ENCODE measurements at regions not wholly inside any gene's neighbourhood (a gene's known extent, or its start where the extent isn't known, plus 50 kb on each side); places are given as distances from the start of the nearest gene placed in this dataset.

DNA sequence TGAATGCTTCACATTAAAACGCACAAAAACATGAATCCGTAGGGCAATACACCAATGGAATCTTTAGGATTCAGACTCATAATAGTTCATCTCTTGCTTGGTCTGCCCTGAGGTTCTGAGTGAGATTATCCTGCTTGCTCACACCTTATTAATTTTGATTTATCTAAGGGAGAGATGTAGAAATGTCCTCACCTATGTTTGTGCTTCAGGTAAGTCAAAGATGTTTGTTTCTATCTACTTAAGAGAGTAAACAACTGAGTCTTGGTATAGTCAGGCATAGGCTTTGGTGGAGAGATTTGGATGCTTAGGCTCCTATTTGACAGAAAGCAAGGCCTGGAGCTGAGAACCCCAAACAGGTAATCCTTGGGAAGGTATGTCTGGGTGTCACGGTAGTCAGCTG is 231.0 kb upstream of the TNP1 start:
- no peak for DNase-seq (ENCODE audit: low spot score)

DNA sequence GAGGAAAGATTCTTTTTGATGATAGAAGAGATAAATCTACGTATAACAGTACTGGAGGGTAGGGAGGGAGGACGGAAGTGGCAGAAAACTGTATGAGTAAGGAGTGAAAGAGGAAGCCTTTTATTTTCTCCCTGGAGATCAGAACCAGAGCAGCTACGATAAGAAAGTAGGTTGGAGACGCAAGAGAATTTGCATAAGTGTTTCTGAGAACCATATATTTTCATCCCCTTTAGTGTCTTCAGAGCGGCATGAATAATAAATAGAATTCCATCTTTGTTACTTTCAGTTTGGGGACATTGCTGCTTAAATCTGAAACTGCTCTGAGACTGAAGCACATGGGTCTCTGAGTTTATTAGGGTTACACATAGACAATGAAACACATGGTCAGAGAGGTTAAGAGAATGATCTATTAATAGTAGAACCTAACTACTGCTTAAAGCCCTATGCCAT is 230.2 kb upstream of the TNP1 start:
- DNase-seq (ENCODE audit: low spot score), result no peak

- DNase-seq (ENCODE audit: low spot score), result no peak
Measured at GRCh38 chr2:217086718-217087117, 226.9 kb upstream of the TNP1 start.

GRCh38 chr2:217086038-217086522 is 226.2 kb upstream of the TNP1 start:
- no peak for DNase-seq (ENCODE audit: low spot score)

- no peak for DNase-seq (ENCODE audit: low spot score)
Measured at GRCh38 chr2:217085543-217085942, 225.7 kb upstream of the TNP1 start.

GRCh38 chr2:217081799-217082198 is 221.9 kb upstream of the TNP1 start:
- DNase-seq (ENCODE audit: low spot score), result no peak

- no peak for DNase-seq (ENCODE audit: low spot score)
Measured at GRCh38 chr2:217079165-217079564, 219.3 kb upstream of the TNP1 start.

DNA sequence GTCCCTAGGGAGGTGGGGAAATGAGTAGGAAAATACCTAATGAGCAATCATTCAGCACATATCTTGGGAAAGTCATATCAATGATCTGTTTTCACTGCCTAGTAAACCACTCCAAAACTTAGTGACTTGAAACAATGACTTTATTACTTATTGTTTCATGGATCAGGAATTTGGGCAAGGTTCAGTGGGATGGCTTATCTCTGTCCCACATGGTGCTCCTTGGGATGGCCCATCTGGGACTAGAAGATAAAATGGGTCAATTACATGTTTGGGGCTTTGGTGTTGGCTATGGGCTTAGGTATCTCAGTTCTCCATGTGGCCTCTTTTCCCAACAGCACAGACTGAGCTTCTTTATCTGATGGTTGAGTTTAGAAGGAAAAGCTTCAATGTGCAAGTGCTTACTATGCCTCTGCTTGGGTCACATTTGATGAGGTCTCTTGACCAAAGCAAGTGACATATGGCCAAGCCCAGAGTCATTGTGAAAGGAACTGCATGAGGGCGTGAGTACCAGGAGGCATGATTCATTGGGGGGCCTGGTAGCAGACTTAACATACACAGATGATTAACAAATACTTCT is 218.1 kb upstream of the TNP1 start:
- no peak for DNase-seq (ENCODE audit: low spot score)

GRCh38 chr2:217076657-217077232 is 216.9 kb upstream of the TNP1 start:
- DNase-seq (ENCODE audit: low spot score), result no peak

DNA sequence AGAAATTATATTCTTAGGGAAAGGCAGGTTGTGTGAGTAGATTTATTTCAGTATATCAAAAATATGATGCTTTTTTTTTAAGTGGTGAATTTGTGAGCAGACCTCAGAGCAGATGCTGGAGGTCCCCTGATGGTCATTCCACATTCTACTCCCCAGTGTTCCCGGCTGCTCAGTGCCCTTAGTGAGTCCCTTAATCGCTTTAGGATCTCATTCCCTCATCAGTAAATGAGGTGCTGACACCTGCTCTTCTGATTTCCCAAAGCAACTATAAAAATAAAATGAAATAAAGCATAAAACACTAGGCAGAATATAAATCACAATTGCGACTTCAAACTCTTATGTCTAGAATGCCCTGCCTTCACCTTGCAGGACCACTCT is 216.2 kb upstream of the TNP1 start:
- DNase-seq (ENCODE audit: low spot score), result no peak

- DNase-seq (ENCODE audit: low spot score), result no peak
Measured at GRCh38 chr2:217075268-217076057, 215.6 kb upstream of the TNP1 start.

- no peak for DNase-seq (ENCODE audit: low spot score)
Measured at GRCh38 chr2:217074576-217075255, 214.9 kb upstream of the TNP1 start.

DNA sequence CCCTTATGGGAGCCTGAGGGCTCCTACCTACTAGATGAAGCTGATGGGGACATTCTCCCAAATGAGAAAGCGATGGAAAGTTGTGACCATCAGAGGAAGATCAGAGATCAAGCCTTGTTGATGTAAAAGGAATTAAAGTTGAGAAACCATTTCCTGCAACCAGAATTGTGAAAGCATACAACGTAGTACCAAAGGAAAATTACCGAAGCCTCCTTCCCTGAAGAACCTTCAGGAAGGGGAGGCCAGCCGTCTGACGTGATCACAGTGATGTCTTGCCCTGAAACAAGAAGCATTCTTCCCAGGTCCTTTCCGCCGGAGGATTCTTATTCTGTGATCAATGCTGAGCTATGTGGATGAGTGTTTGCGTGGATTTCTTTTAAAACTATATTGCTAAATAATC is 211.6 kb upstream of the TNP1 start:
- DNase-seq (ENCODE audit: low spot score), result no peak

GRCh38 chr2:217070611-217071010 is 210.7 kb upstream of the TNP1 start:
- no peak for DNase-seq (ENCODE audit: low spot score)

DNA sequence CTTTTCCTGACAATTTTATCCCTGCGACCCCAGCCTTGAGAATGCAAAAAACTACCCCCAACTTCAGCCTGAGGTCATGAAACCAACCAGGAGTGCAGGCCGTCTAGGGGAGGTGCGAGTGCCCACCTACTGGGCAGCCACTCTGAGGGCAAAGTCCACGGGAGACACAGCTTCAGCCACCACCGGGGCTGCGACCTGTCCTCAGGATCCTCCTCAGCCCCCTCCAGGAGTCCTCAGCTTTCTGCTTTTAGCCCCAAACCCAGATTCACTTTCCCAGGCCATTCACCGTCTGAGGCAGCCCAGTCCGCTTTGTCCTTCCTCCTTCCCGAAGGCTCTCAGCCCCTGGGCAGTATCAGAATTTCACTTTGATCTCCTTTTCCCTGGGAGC is 210.2 kb upstream of the TNP1 start:
- no peak for DNase-seq (ENCODE audit: low spot score)

- no peak for DNase-seq (ENCODE audit: low spot score)
Measured at GRCh38 chr2:217069263-217070042, 209.6 kb upstream of the TNP1 start.

DNA sequence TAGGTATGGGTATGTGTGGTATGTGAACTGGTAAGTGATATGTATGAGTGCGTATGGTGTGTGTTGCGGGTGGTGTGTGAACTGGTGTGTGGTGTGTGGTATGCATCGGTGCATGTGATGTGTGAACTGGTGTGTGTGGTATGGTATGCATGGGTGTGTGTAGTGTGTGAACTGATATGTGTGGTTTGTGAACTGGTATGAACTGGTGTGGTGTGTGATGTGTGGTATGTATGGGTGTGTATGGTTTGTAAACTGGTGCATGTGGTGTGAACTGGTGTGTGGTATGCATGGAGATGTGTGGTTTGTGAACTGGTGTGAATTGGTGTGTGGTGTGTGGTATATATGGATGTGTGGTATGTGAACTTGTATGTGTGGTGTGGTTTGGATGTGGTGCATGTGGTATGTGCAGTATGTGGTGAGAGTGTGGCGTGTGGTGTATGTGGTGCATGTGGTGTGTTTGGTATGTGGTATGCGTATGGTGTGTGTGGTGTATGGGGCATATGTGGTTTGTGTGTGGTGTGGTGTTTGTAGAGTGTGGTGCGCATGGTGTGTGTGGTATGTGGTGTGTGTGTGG is 208.9 kb upstream of the TNP1 start:
- DNase-seq (ENCODE audit: low spot score), result no peak

GRCh38 chr2:217067787-217068186 is 207.9 kb upstream of the TNP1 start:
- no peak for DNase-seq (ENCODE audit: low spot score)

DNA sequence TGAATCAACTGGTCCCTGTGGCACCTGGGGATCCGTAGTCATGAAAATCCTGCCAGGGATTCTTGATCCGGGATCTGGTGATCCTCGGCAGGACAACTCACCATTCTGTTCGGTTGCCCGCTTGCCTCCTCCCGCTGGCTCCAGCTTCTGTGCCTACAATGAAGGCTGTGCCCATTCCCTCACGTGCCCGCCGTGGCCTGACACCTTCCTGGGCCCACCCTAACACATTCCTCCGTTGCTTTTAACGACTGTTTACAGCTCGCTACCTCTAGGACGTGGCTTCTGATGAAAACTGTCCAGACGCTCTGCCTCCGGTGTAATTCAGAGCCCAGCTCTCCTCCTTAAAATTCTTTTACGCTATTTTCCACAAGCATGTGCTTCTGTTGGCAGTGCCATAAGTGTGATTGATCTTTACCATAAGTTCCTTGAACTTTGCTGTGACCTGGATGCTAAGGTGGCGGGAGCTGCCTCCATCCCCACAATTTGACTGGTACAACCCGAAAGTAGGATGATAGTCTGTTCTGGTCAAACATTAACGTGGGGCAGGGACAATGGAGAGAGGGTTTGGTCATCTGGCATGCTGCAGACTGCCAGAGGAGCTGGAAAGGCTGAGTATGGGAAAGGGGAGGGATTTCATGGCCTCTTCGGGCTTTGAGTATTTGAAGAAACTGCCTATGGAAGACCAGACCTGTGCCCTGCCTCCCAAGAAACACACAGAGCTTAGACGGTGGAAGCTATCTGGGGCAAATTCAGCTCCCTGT is 206.8 kb upstream of the TNP1 start:
- DNase-seq (ENCODE audit: low spot score), result no peak

DNA sequence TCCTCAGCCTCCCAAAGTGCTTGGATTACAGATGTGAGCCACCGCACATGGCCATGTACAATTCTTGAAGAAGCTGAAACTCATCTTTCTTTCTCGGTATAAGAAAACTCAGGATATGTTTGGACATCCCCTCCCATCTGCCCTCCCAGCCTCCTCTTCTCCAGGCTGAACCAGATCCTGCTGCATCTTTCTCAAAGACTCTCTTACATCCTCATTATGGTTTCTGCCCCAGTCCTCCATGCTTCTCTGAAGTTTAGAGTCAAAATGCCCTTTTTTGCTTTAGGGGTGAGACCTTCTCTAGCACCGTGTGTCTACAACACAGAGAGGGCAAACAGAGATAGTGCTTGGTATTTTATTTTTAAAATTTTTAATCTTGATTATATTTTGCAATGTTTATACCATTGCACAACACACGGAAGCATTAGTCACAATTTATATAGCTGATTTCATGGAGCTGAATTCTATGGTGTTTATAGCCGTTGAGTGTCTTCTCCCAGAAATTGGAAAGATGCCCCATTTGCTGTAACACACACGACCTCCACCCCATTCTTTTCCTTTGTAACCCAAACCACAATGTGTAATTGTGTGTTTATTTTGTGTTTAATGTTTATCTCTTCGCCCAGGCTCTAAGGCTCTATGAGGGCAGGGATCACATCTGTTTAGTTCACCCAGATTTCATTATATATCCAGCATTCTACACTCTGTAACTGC is 206.0 kb upstream of the TNP1 start:
- no peak for DNase-seq (ENCODE audit: low spot score)

DNA sequence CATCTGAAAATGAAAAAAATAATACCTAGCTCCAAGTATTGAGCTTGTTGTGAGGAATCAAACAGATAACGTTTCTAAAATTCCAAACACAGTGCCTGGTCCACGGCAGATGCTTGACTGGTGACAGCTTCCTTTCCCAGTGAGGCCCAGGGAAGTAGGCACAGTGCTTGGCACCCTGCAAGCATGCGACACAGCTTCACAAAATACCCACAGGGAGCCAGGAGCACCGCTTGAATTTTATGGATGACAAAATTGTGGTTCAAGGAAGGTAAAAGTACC is 205.1 kb upstream of the TNP1 start:
- no peak for DNase-seq (ENCODE audit: low spot score)
